Small intestine (tissue), 7 donors: ENCODE measurements at regions not wholly inside any gene's neighbourhood (a gene's known extent, or its start where the extent isn't known, plus 50 kb on each side); places are given as distances from the start of the nearest gene placed in this dataset.
A peak's percentile ranks its signal among the peaks of the same experiment; 100 is the strongest.

Source experiments
- DNase-seq, 2 donors: peaks; one replicate each; pipeline versions ENCODE4 v3.0.0 to v3.0.0-alpha.2; 2013
- FAIRE-seq: peaks from 2 replicates; lab custom pipeline; 2012; peaks lifted over from hg19 to GRCh38; lab: Jason Lieb, UNC
- H3K27ac ChIP-seq, 3 donors: one replicate each; pipeline ENCODE4 v1.5.1; 2013; ENCODE audit warnings: low read length in 2 of 3, mild to moderate bottlenecking in 2 of 3, control low read depth in 1 of 3, inconsistent platforms in 1 of 3, low read depth in 1 of 3, moderate library complexity in 1 of 3
- H3K27me3 ChIP-seq, 3 donors: one replicate each; pipeline ENCODE4 v1.6.1; 2013; ENCODE audit warnings: low read length in 3 of 3, inconsistent platforms in 1 of 3; ENCODE audit not compliant: control insufficient read depth in 3 of 3, insufficient read depth in 3 of 3
- H3K36me3 ChIP-seq, 3 donors: one replicate each; pipeline ENCODE4 v1.6.1; 2013; ENCODE audit warnings: low read length in 3 of 3, inconsistent platforms in 1 of 3, low read depth in 1 of 3, mild to moderate bottlenecking in 1 of 3, moderate library complexity in 1 of 3; ENCODE audit not compliant: control insufficient read depth in 3 of 3, insufficient read depth in 2 of 3
- H3K4me1 ChIP-seq, 3 donors: one replicate each; pipeline ENCODE4 v1.6.1; 2013; ENCODE audit warnings: low read length in 2 of 3, inconsistent platforms in 1 of 3, low read depth in 1 of 3, mild to moderate bottlenecking in 1 of 3, moderate library complexity in 1 of 3; ENCODE audit not compliant: control insufficient read depth in 3 of 3, insufficient read depth in 2 of 3
- H3K4me3 ChIP-seq, 3 donors: one replicate each; pipeline ENCODE4 v1.5.1; 2013; ENCODE audit warnings: low read length in 3 of 3, control low read depth in 1 of 3, inconsistent platforms in 1 of 3, low read depth in 1 of 3, mild to moderate bottlenecking in 1 of 3, moderate library complexity in 1 of 3
- H3K9me3 ChIP-seq, 2 donors: one replicate each; pipeline ENCODE4 v1.6.1; 2013; ENCODE audit warnings: low read depth in 1 of 2, low read length in 1 of 2; ENCODE audit not compliant: control insufficient read depth in 2 of 2, insufficient read depth in 1 of 2
- WGBS, 3 donors: extraction: QIAGEN DNeasy Blood & Tissue Kit; methylation state at CpG; one replicate each; pipeline ENCODE4 v1.1.7; 2013; 5-methylcytosine and 5-hydroxymethylcytosine counted together
- donor health status: healthy with polysubstance abuse.
- donor health status: control.
- donor health status: control.
- donor health status: Bipolar disorder and iron deficiency.
- donor health status: healthy.

DNA sequence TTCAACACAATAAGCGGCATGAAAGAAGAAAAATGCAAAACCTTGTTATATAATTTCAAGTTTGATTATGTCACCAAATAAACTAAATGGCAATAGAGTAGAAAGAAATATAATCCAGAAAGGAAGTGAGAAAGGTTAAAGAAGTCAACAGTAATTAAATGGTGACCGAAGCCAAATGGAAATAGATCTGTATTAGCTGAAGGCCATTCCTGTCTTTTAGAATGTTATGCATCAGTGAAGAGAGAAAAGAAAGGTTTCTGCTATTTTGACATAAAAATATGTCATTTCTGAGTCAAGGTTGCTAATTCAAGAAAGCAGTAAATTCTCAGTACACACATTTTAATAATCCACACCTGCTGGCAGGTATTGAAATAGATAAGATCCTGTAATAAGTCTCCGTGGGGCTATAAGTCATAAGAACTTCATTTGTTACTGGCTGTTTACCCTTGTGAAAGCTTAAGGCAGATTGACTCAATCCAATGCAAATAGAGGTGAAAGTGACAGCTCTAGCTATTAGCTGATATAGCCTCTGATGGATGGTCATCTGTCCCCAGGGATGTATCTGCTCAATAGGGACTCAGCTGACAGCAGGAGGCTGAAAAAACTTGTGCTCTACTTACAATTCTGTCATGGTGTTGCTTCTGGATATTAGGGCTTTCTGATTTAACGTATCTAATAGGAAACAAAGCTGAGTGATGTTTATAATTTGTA, 152.1 kb downstream of the FZD1 start:
- FAIRE-seq (peak; percentile 26), DNase-seq (no peak)
- Histone ChIP-seq H3K27ac (no peak overlapping the region), H3K9me3 (no peaks in the 10 kb centered on the region), H3K4me3 (no peak overlapping the region), H3K27me3 (no peaks in the 10 kb centered on the region), H3K4me1 (no peaks in the 10 kb centered on the region), H3K36me3 (no peaks in the 10 kb centered on the region)
- 61 to 76% (median 70%) methylated on average over 4 of the region's 4 CpGs for WGBS, 3 donors

DNA sequence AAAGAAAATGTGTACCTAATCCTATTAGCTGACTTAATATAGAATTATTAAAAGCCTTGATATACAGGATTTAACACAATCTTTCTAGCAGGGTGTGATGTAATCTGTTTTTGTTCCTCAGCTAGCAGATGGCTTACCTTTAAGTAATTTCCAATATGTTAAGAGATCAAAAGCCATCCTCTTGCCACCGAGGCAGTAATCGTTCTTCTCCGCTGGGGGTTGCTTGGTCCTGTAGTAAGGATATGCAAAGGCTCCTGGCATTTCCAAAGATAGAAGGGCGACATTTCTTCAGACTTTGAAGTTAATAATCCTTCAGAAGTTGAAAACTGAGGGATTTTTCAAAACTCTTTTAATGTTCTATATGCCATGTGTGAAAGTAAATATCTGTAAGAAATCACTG, 156.4 kb downstream of the FZD1 start:
- FAIRE-seq (no peak), DNase-seq (no peak)
- Histone ChIP-seq H3K9me3 (no peaks in the 10 kb centered on the region), H3K36me3 (no peaks in the 10 kb centered on the region), H3K27me3 (no peaks in the 10 kb centered on the region), H3K4me3 (no peak overlapping the region), H3K4me1 (no peaks in the 10 kb centered on the region), H3K27ac (no peak overlapping the region)
- 86 to 93% (median 87%) methylated on average over 4 of the region's 4 CpGs for WGBS, 3 donors

DNA sequence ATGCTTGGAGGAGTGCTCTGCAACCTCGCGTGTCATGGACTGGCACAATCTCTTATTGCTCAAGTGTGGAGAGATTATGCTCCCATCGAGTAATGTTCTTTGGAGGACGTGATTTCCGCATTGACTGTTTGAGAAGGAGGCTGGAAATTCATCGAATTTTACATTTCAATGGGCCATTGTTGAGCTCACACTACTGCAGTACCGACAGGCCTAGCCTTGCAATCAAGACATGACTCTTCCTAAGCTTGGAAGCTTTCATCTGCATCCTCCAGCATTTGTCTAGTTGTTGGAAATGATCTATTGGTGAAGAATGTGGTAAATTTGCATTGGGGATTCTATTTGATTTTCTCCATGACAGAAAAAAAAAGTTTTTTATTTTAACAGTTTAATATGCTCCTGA, 156.8 kb downstream of the FZD1 start:
- no peak for DNase-seq
- 77 to 83% (median 81%) methylated on average over 7 of the region's 7 CpGs for WGBS, 3 donors

DNA sequence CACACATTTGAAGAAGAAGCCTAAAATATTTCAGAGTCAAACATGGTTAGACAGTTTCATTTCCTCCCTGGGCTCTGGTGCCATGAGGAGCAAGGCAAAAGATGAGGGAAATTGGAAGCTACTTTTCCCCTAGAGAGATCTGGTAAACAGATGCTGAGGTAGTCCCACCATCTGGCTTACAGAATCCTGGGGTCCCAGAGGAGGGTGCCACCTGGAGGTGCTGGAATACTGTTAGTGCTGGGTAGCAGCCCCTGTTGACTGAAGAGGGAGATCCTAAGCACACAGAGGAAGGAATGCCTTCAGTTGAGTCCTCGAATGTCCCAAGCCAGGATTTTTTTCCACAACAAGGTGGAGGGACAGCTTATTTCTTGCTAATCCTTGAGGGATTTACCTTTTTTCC, 160.1 kb downstream of the FZD1 start:
- H3K27me3 ChIP-seq: no peaks in the 10 kb centered on the region
- H3K9me3 ChIP-seq: no peaks in the 10 kb centered on the region
- WGBS, 3 donors: 32 to 59% (median 33%) methylated on average over 1 of the region's 1 CpG
- DNase-seq (no peak), FAIRE-seq (no peak)
- H3K27ac ChIP-seq: no peak overlapping the region
- H3K36me3 ChIP-seq: no peaks in the 10 kb centered on the region
- no peaks in the 10 kb centered on the region for H3K4me1 ChIP-seq
- no peak overlapping the region for H3K4me3 ChIP-seq

More for the DNA sequence above, 156.8 kb downstream of the FZD1 start:
- Histone ChIP-seq H3K36me3 (no peaks in the 10 kb centered on the region), H3K4me1 (no peaks in the 10 kb centered on the region), H3K27me3 (no peaks in the 10 kb centered on the region), H3K4me3 (no peak overlapping the region), H3K27ac (no peak overlapping the region), H3K9me3 (no peaks in the 10 kb centered on the region)
- FAIRE-seq: no peak

DNA sequence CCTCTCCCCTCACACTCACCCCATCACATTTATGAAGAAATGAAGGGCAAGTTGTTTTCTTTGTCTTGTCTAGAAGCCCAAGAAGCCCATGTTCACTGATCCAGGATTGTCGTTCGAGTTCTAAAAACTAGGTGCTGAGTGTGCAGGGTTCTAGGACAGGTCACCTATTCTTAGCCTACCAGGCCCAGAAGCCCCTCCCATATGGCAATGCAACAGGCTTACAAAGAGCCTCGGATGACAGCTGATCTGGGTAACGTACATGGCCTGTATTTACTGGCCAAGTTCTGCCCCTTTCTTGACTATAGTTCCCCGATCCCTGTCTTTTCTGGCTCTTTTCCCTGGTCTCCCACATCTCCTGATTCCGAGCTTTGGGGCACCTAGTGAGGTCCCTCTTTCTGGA, 160.9 kb downstream of the FZD1 start:
- 78 to 91% (median 83%) methylated on average over 6 of the region's 6 CpGs for WGBS, 3 donors
- no peaks in the 10 kb centered on the region for H3K4me1 ChIP-seq
- no peak overlapping the region for H3K27ac ChIP-seq
- H3K4me3 ChIP-seq: no peak overlapping the region
- FAIRE-seq (no peak), DNase-seq (no peak)
- H3K27me3 ChIP-seq: no peaks in the 10 kb centered on the region
- no peaks in the 10 kb centered on the region for H3K9me3 ChIP-seq
- no peaks in the 10 kb centered on the region for H3K36me3 ChIP-seq

DNA sequence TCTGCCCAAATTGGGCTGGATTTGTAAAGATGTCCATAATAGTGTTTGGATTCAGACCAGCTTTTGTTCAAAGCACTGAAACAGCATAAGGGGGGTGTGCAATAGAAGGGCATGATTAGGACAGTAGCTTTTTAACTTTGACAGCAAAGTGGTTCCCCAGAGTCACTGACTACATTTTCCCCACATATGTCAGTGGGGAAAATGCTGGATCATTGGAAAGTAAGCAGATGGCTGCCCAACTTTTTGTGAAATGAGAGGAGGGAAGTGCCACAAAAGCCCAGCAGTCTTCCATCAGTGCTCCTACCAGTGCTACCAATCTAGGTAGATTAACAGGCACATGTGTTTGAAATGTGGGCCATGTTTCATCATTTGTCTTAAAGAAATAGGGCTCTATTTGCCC, 162.8 kb downstream of the FZD1 start:
- Histone ChIP-seq H3K36me3 (no peaks in the 10 kb centered on the region), H3K4me1 (no peaks in the 10 kb centered on the region), H3K4me3 (no peak overlapping the region), H3K9me3 (no peaks in the 10 kb centered on the region), H3K27ac (no peak overlapping the region), H3K27me3 (no peaks in the 10 kb centered on the region)
- no peak for DNase-seq
- FAIRE-seq: no peak

DNA sequence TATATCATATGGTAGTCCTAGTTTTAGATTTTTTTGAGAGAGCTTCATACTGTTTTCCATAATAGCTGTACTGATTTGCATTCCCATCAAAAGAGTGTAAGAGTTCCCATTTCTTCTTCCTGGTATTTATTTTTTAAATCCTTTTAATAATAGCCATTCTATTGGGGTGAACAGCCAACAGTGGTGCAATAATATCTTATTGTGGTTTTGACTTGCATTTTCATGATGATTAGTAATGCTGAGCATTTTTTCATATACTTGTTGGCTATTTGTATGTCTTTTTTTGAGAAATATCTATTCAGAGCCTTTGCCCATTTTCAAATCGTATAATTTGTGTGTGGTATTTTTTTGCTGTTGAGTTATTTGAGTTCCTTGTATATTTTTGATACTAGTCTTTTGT, 167.4 kb downstream of the FZD1 start:
- Histone ChIP-seq H3K4me1 (no peaks in the 10 kb centered on the region), H3K4me3 (no peak overlapping the region), H3K27ac (no peak overlapping the region), H3K36me3 (no peaks in the 10 kb centered on the region), H3K9me3 (no peaks in the 10 kb centered on the region), H3K27me3 (no peaks in the 10 kb centered on the region)
- no peak for FAIRE-seq
- 79 to 95% (median 88%) methylated on average over 1 of the region's 1 CpG for WGBS, 3 donors
- no peak for DNase-seq

DNA sequence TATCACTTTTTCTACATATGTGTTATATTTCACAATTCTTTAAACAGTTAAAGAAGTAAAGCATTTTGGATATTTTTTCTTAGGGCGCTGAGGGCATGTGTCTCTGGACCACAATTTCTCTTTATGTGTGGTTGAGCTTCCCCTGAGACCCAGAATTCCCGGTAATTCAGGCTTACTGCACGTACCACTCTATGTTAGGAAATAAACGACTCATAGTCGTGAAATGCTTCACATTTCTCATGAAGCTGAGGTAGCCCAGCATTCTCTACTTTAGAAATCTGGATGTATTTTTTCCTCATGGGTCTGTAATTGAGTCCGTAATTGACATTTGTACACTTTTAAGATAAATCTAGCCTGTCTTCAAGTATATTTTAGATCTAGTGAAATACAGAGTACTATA, 170.6 kb downstream of the FZD1 start:
- DNase-seq: no peak
- H3K4me1 ChIP-seq: no peaks in the 10 kb centered on the region
- no peak overlapping the region for H3K27ac ChIP-seq
- FAIRE-seq: no peak
- H3K36me3 ChIP-seq: no peaks in the 10 kb centered on the region
- no peaks in the 10 kb centered on the region for H3K9me3 ChIP-seq
- no peak overlapping the region for H3K4me3 ChIP-seq
- H3K27me3 ChIP-seq: no peaks in the 10 kb centered on the region
- 75 to 86% (median 81%) methylated on average over 6 of the region's 6 CpGs for WGBS, 3 donors
